SK-N-SH (cell line): ENCODE measurements at regions not wholly inside any gene's neighbourhood (a gene's known extent, or its start where the extent isn't known, plus 50 kb on each side); places are given as distances from the start of the nearest gene placed in this dataset.

Source experiments
- CTCF ChIP-seq: fragments of 200-600 bp; sonication (generic); IDR thresholded peaks from 2 replicates; pipeline ENCODE4 v1.6.1; 2017; ENCODE audit warnings: antibody characterized with exemption, mild to moderate bottlenecking, moderate library complexity
- ELF1 ChIP-seq: IDR thresholded peaks from 2 replicates; pipeline ENCODE4 v1.4.0; 2012
- EP300 ChIP-seq, 2 experiments: IDR thresholded peaks; 2 replicates each; pipeline versions ENCODE4 v1.4.0 to v1.6.1; 2012; ENCODE audit warnings: borderline replicate concordance in 1 of 2, low read depth in 1 of 2, low read length in 1 of 2
- GABPA ChIP-seq: IDR thresholded peaks from 2 replicates; pipeline ENCODE4 v1.4.0; 2012; ENCODE audit warnings: low read depth, mild to moderate bottlenecking
- IRF3 ChIP-seq: fragments of 150-350 bp; IDR thresholded peaks from 2 replicates; pipeline ENCODE4 v1.6.1; 2016; ENCODE audit warnings: mild to moderate bottlenecking, low read depth, low read length
- NRF1 ChIP-seq: IDR thresholded peaks from 2 replicates; pipeline ENCODE4 v1.6.1; 2012; ENCODE audit warnings: low read depth, mild to moderate bottlenecking, low read length
- POLR2AphosphoS5 ChIP-seq: IDR thresholded peaks from 2 replicates; pipeline ENCODE4 v1.6.1; 2012; ENCODE audit warnings: low read depth, low read length
- RCOR1 ChIP-seq: fragments of 150-350 bp; IDR thresholded peaks from 2 replicates; pipeline ENCODE4 v1.6.1; 2017; ENCODE audit warnings: antibody characterized with exemption, low read length
- TAF1 ChIP-seq: IDR thresholded peaks from 2 replicates; pipeline ENCODE4 v1.6.1; 2012; ENCODE audit warnings: low read depth, mild to moderate bottlenecking, low read length, moderate library complexity, borderline replicate concordance
- USF2 ChIP-seq: fragments of 150-350 bp; IDR thresholded peaks from 2 replicates; pipeline ENCODE4 v1.6.1; 2017; ENCODE audit warnings: antibody characterized with exemption, low read length, low read depth, borderline replicate concordance

GRCh38 chr6:56364827-56365339 lies 117.5 kb upstream of the COL21A1 start:
- TF ChIP-seq CTCF (no peak), RCOR1 (no peak), POLR2AphosphoS5 (peak; percentile 76; the same call in 1 of the 2 replicates), USF2 (no peak), TAF1 (no peak), ELF1 (peak; percentile 38; the same call in 1 of the 2 replicates), EP300 (IDR thresholded peaks at IDR 0.05; ENCODE audit: borderline replicate concordance in 1 of 2, low read depth in 1 of 2, low read length in 1 of 2) (peak; percentile 60 to 95; a peak in 3 of 4 replicates), GABPA (no peak), NRF1 (no peak), IRF3 (no peak)
